ENCODE measurements at regions not wholly inside any gene's neighbourhood (a gene's known extent, or its start where the extent isn't known, plus 50 kb on each side); places are given as distances from the start of the nearest gene placed in this dataset.
A peak's percentile ranks its signal among the peaks of the same experiment; 100 is the strongest.

DNA sequence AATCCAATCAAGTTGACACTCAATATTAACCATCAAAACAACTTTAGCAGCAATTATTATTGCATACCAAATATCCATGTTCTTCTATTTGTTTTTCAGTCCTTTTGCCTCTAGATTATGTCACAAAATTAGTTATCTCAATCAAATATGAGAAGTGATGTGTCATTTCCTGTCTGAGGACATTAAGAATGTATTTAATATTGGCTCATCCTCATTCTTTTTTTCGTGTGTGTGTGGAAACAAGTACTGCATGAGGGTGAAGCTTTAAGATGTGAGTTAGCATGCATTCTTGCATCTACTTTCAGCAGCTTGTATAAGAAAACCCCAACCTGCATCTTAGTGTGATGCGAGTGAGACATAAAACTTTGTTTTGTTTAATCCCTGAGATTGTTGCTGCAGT lies 301.4 kb downstream of the GRIA2 start:
- ATAC-seq (no peak), DNase-seq (ENCODE audit: low spot score) (no peak)
- Histone ChIP-seq H3F3A (replicated peaks; ENCODE audit: low read depth) (no peaks in the 10 kb centered on the region), H3K27me3 (ENCODE audit: insufficient read depth) (no peaks in the 10 kb centered on the region), H3K4me3 (no peak overlapping the region), H3K4me1 (ENCODE audit: insufficient read depth) (no peaks in the 10 kb centered on the region), H3K79me2 (replicated peaks; ENCODE audit: insufficient read depth) (no peaks in the 10 kb centered on the region), H3K27ac (ENCODE audit: low read depth) (no peak overlapping the region), H4K20me1 (replicated peaks; ENCODE audit: insufficient read depth) (no peaks in the 10 kb centered on the region), H2AFZ (no peak overlapping the region), H3K36me3 (ENCODE audit: insufficient read depth) (no peaks in the 10 kb centered on the region; the same call in 1 of the 2 replicates), H3K4me2 (no peak overlapping the region), H3K9me2 (ENCODE audit: insufficient read depth) (0 out of 2 replicates have a peak, but pooled peaks cover 4% of the 10 kb centered on the region)
- H3K36me3 Mint-ChIP-seq (ENCODE audit: low read depth) = peaks cover 15% of the 10 kb centered on the region; the same call in 2 of the 3 replicates
- H3K27ac Mint-ChIP-seq = no peak overlapping the region
- TF ChIP-seq NANOG (IDR thresholded peaks at IDR 0.05; ENCODE audit: borderline replicate concordance) = no peak
- no peak for TF ChIP-seq EZH2 (IDR thresholded peaks at IDR 0.05; ENCODE audit: low read depth, unreplicated experiment)
- TF ChIP-seq CREB1 (CRISPR knock-in tag; IDR thresholded peaks at IDR 0.05; ENCODE audit: low read depth) = no peak
- no peak for TF ChIP-seq ZNF114 (CRISPR knock-in tag; IDR thresholded peaks at IDR 0.05)
- TF ChIP-seq ZNF331 (CRISPR knock-in tag; IDR thresholded peaks at IDR 0.05; ENCODE audit: low read depth) = no peak
- no peak for TF ChIP-seq ZNF462 (CRISPR knock-in tag; IDR thresholded peaks at IDR 0.05)
- no peaks in the 10 kb centered on the region for H3K4me1 Mint-ChIP-seq
- no peak overlapping the region for H3K4me3 Mint-ChIP-seq
- peaks cover 5% of the 10 kb centered on the region for H3K27me3 Mint-ChIP-seq (ENCODE audit: insufficient read depth, low read depth, poor library complexity)
- peaks cover 28% of the 10 kb centered on the region for H3K9me3 Mint-ChIP-seq

DNA sequence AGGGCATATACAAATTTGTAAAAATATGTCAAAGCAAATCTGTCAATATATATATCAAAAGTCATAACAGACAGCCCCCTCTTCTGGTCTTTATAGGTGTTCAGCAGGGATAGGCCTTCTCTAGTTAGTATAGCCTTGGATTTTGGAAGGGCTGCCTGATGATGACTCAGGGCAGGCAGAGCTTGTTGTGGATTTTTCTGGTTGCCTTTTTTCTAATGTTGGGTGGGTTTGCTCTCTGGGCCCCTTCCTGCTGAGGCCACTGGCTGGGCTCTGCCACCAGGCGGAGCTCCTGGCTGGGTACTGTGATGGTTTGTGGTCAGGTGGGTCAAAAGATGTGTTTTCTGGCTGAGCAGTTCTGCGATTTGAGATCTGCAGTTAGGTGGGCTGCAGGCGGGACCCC lies 294.2 kb downstream of the GRIA2 start:
- H3K27me3 Mint-ChIP-seq (ENCODE audit: insufficient read depth, low read depth, poor library complexity) = peaks cover 11% of the 10 kb centered on the region
- peak; percentile 94 for ATAC-seq

More for the DNA sequence above, 294.2 kb downstream of the GRIA2 start:
- peak; percentile 72 for DNase-seq (ENCODE audit: low spot score)
- no peaks in the 10 kb centered on the region for H3K9me3 Mint-ChIP-seq
- no peak overlapping the region for H3K4me3 Mint-ChIP-seq
- TF ChIP-seq EZH2phosphoT487 (IDR thresholded peaks at IDR 0.05; ENCODE audit: unreplicated experiment) = no peak
- TF ChIP-seq, protein P1, sequence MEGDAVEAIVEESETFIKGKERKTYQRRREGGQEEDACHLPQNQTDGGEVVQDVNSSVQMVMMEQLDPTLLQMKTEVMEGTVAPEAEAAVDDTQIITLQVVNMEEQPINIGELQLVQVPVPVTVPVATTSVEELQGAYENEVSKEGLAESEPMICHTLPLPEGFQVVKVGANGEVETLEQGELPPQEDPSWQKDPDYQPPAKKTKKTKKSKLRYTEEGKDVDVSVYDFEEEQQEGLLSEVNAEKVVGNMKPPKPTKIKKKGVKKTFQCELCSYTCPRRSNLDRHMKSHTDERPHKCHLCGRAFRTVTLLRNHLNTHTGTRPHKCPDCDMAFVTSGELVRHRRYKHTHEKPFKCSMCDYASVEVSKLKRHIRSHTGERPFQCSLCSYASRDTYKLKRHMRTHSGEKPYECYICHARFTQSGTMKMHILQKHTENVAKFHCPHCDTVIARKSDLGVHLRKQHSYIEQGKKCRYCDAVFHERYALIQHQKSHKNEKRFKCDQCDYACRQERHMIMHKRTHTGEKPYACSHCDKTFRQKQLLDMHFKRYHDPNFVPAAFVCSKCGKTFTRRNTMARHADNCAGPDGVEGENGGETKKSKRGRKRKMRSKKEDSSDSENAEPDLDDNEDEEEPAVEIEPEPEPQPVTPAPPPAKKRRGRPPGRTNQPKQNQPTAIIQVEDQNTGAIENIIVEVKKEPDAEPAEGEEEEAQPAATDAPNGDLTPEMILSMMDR (conservative IDR thresholded peaks at IDR 0.05; ENCODE audit: low read depth in 2 of 2) = peak; percentile 78 to 80
- no peaks in the 10 kb centered on the region for H3K4me1 Mint-ChIP-seq
- Histone ChIP-seq H3K9me2 (ENCODE audit: insufficient read depth) (no peaks in the 10 kb centered on the region), H3K27ac (ENCODE audit: low read depth) (no peak overlapping the region), H3K79me2 (replicated peaks; ENCODE audit: insufficient read depth) (no peaks in the 10 kb centered on the region), H3K27me3 (ENCODE audit: insufficient read depth) (no peaks in the 10 kb centered on the region), H3K36me3 (ENCODE audit: insufficient read depth) (no peaks in the 10 kb centered on the region), H3K4me2 (no peak overlapping the region), H3K4me3 (no peak overlapping the region), H2AFZ (peak overlapping the region; percentile 12), H3K4me1 (ENCODE audit: insufficient read depth) (no peaks in the 10 kb centered on the region), H3F3A (replicated peaks; ENCODE audit: low read depth) (no peaks in the 10 kb centered on the region), H4K20me1 (replicated peaks; ENCODE audit: insufficient read depth) (no peaks in the 10 kb centered on the region)
- no peak overlapping the region for H3K27ac Mint-ChIP-seq
- H3K36me3 Mint-ChIP-seq (ENCODE audit: low read depth) = no peaks in the 10 kb centered on the region
